ENCODE measurements at regions not wholly inside any gene's neighbourhood (a gene's known extent, or its start where the extent isn't known, plus 50 kb on each side); places are given as distances from the start of the nearest gene placed in this dataset.

DNA sequence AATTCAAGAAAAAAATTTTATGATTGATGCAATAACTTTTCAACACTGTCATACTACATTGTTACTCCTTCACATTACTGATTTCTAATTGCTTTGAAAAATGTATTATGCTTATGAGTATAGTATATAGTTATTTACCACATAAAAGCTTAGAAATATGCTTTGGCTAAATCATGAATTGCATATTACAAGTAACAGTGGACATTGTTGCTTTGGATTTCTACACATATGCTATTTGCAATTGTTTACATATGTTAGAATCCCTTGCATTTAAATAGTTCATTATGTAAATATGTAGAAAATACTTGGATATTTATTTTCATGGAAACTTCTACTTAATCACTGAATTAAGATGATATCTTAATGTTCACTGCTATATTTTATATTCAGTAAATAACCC, 577.5 kb downstream of the QKI start (continued):
- TF ChIP-seq, protein P1, sequence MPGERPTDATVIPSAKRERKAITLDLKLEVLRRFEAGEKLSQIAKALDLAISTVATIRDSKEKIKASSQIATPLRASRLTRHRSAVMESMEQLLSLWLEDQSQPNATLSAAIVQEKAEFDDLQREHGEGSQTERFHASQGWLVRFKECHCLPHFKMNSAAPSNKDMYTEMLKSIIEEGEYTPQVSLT (CRISPR knock-in tag; IDR thresholded peaks at IDR 0.05; ENCODE audit: borderline replicate concordance, low read depth) = no peak
- TF ChIP-seq SRF (IDR thresholded peaks at IDR 0.05; ENCODE audit: low read depth, low read length) = no peak

DNA sequence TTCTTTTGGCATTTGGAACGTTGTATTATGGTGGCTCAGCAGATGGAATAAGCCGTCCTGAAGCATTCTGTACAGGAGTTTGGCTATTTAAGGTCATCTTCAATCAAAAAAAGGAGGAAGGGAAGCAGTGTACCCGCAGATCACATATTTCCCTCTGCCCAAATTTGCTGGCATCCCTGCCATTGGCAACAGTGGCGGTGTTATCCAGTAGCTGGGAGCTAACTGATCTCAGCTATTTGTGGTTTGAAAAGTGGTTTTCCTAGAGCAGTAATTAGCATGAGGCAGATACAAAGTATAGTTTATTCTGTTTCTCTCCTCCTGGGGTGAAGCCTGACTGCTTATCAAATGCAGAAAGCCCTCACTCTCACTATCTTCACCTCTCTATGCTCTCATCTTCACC, 576.8 kb downstream of the QKI start:
- WGBS (ENCODE audit: low lambda C conversion rate) = 3% methylated on average over 4 of the region's 4 CpGs
- no peak overlapping the region for H3K4me2 ChIP-seq (ENCODE audit: low read depth, low read length)

More for the DNA sequence above, 576.8 kb downstream of the QKI start:
- intact Hi-C loops (cut with micrococcal nuclease; ENCODE audit: unreplicated experiment) = no loop called here
- BruUV-seq (replicated peaks) = no TSS peak
- no peak overlapping the region for H3K9ac ChIP-seq (ENCODE audit: insufficient read depth, low read depth, low read length)
- ChIA-PET CTCF (ENCODE audit: low intra/inter-chr PET ratio, low total read pairs) (no interaction called here), POLR2A (no interaction called here)
- no peaks in the 10 kb centered on the region for H3K27me3 ChIP-seq (ENCODE audit: control insufficient read depth in 1 of 2, insufficient read depth in 2 of 2, low read length in 2 of 2)
- in situ Hi-C loops (cut with HindIII; ENCODE audit: extremely low pct_ligation_motif_present, low pct_unique_long_range_greater_than_20kb) = no loop called here
- FAIRE-seq (no peak), DNase-seq (ENCODE audit: low spot score) (no peak), ATAC-seq (no peak)
- H3K4me1 ChIP-seq (ENCODE audit: insufficient read depth, low read length) = no peaks in the 10 kb centered on the region
- no peak overlapping the region for H3K4me3 ChIP-seq (replicated peaks in 1 of 3; ENCODE audit: insufficient read depth in 1 of 3, low read depth in 2 of 3, low read length in 3 of 3)
- no peaks in the 10 kb centered on the region for H3K79me2 ChIP-seq (ENCODE audit: insufficient read depth, low read length)
- no peak overlapping the region for H3K27ac ChIP-seq (ENCODE audit: extremely low read length, insufficient read depth, low read length)
- TF ChIP-seq TAF15 (IDR thresholded peaks at IDR 0.05; ENCODE audit: low read depth, low read length, poor library complexity, severe bottlenecking) (no peak), SP4 (CRISPR knock-in tag; IDR thresholded peaks at IDR 0.05) (no peak), NFKB2 (CRISPR knock-in tag; IDR thresholded peaks at IDR 0.05; ENCODE audit: borderline replicate concordance) (no peak), SIX1 (CRISPR knock-in tag; IDR thresholded peaks at IDR 0.05; ENCODE audit: borderline replicate concordance) (no peak), EEA1 (CRISPR knock-in tag; IDR thresholded peaks at IDR 0.05; ENCODE audit: borderline replicate concordance) (no peak), SMYD3 (CRISPR knock-in tag; IDR thresholded peaks at IDR 0.05) (no peak), ZNF749 (CRISPR knock-in tag; IDR thresholded peaks at IDR 0.05; ENCODE audit: borderline replicate concordance) (no peak), ELF1 (CRISPR knock-in tag; IDR thresholded peaks at IDR 0.05) (no peak), MTA1 (CRISPR knock-in tag; IDR thresholded peaks at IDR 0.05; ENCODE audit: borderline replicate concordance) (no peak), MIXL1 (CRISPR knock-in tag; IDR thresholded peaks at IDR 0.05) (no peak)
- TF ChIP-seq, protein P2, sequence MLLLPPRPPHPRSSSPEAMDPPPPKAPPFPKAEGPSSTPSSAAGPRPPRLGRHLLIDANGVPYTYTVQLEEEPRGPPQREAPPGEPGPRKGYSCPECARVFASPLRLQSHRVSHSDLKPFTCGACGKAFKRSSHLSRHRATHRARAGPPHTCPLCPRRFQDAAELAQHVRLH (CRISPR knock-in tag; IDR thresholded peaks at IDR 0.05; ENCODE audit: borderline replicate concordance, low read depth) = no peak
- TF ChIP-seq, protein P3, sequence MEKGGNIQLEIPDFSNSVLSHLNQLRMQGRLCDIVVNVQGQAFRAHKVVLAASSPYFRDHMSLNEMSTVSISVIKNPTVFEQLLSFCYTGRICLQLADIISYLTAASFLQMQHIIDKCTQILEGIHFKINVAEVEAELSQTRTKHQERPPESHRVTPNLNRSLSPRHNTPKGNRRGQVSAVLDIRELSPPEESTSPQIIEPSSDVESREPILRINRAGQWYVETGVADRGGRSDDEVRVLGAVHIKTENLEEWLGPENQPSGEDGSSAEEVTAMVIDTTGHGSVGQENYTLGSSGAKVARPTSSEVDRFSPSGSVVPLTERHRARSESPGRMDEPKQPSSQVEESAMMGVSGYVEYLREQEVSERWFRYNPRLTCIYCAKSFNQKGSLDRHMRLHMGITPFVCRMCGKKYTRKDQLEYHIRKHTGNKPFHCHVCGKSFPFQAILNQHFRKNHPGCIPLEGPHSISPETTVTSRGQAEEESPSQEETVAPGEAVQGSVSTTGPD (CRISPR knock-in tag; IDR thresholded peaks at IDR 0.05) = no peak
- TF ChIP-seq, protein P4, sequence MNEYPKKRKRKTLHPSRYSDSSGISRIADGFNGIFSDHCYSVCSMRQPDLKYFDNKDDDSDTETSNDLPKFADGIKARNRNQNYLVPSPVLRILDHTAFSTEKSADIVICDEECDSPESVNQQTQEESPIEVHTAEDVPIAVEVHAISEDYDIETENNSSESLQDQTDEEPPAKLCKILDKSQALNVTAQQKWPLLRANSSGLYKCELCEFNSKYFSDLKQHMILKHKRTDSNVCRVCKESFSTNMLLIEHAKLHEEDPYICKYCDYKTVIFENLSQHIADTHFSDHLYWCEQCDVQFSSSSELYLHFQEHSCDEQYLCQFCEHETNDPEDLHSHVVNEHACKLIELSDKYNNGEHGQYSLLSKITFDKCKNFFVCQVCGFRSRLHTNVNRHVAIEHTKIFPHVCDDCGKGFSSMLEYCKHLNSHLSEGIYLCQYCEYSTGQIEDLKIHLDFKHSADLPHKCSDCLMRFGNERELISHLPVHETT (CRISPR knock-in tag; conservative IDR thresholded peaks at IDR 0.05) = no peak
- H4K20me1 ChIP-seq (ENCODE audit: insufficient read depth, low read length) = no peaks in the 10 kb centered on the region
- no peaks in the 10 kb centered on the region for H3K36me3 ChIP-seq (replicated peaks in 1 of 2; ENCODE audit: control insufficient read depth in 1 of 2, insufficient read depth in 2 of 2, low read length in 2 of 2)
- H2AFZ ChIP-seq (ENCODE audit: low read length) = no peak overlapping the region
- no peaks in the 10 kb centered on the region for H3K9me3 ChIP-seq (ENCODE audit: low read length)

All from HepG2 (cell line).